ENCODE measurements at regions not wholly inside any gene's neighbourhood (a gene's known extent, or its start where the extent isn't known, plus 50 kb on each side); places are given as distances from the start of the nearest gene placed in this dataset.

DNA sequence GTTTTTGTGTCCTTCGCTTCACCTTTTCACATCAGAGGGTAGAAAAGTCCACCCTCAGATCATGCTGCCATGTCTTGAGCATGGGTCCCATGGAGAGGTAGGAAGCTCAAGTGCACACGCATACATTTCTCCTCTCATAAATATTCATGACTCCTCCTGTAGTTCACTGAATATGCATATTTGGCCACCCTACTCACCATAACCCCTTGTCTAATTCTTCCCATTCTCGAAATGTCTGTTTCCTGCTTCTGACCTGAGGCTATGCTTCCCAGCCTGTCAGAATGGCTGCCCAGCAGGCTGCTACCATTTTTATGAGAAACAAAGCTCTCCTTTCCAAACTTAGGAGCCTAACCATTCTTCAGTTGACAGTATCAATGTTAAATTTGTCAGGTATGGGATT, 86.5 kb downstream of the ADRA2C start:
- DNase-seq (ENCODE audit: low read depth in 2 of 2), result no peak

DNA sequence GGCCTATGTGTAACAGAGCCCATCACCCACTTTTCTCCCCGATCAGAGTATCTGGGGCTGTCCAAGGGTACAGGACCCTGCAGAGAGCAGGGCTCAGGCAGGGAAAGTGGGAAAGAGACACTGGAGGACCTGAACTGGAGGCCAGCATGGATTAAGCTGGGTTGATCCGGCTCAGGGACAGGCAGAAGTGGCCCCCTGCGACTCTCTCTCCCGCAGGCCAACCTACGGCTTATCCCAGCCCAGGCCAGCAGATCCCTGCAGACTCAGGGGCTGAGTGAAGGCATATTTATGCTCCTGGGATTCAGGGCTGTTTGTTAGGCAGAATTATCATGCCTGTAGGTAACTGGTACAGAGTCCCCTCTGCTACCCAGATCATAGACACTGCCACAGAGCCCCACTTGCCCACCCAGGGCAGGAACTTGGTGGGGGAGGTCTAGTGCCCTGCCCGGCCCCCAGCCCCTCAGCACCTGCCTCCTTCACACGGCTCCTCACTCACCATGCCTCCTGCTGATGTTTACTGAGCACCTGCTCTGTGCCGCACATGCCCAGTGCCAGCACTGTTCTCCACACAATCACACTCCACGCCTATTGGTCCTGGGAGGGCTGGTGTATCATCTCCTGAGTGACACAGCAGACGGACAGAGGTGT, 87.3 kb downstream of the ADRA2C start:
- no peak for DNase-seq (ENCODE audit: low read depth in 2 of 2)

DNA sequence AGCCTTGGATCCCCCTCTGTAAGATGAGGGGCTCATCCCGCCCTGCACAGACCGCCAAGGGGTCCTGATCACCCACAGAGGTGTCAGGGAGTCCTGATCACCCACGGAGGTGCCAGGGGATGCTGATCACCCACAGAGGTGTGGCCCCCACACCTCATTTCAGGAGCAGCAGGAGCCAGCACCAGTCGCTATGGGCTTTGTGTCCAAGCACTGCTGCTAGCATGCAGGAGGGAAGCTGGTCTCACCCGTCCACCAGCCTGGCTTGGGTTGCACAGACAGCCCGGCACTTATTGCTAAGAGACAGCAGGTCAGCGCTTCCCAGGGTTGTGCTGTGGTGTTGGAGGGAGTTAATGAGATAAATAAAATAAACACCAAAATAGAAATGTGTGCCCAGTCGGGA, 88.5 kb downstream of the ADRA2C start:
- no peak for DNase-seq (ENCODE audit: low read depth in 2 of 2)

DNA sequence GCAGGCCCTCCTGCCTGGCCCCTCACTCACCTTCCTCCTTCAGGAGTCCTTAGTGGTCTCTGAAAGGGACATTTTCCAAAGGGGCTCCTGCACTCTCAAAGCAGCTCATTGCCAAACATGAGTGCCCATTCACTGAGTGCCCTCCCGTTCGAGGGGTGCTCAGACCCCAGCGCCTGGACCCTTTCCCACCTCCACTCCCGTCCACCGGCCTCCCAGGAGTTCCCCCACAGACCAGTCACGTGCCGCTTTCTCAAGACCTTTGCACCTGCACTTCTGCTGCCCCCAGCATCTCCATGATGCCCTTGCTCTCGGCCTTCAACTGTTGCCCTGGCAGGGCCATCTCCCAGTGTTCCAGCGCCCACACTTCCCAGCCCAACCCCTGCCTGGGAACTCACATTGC, 89.5 kb downstream of the ADRA2C start:
- DNase-seq (ENCODE audit: low read depth in 2 of 2), result no peak

DNA sequence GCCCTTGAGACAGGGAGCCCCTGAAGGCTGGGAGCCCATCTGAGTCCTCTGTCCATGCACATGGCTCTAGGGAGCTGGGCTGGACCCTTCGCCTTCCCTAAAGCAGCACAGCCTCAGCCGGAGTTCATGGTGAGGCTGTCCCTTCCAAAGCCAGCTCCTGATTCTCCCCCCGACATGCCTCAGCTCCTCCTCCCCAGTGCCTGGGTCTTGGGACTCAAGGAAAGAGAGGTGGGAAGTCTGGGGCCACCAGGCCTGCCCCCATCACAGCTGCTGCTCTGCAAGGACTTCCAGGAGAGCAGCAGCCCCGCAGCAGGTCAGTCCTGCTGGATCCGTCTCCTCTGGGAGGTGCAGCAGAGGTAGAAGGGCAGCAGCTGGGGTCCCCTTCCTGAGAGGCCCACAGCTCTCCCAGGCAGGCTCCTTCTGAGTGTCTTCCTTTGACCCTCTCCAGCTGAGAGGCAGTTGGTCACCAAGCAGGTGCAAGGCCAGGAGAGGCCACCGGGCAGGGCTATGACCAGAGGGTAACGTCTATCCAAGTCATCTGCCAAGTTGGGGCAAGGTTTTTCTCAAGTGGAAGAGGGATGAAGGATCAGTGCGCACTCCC, 90.5 kb downstream of the ADRA2C start:
- no peak for DNase-seq (ENCODE audit: low read depth in 2 of 2)

DNA sequence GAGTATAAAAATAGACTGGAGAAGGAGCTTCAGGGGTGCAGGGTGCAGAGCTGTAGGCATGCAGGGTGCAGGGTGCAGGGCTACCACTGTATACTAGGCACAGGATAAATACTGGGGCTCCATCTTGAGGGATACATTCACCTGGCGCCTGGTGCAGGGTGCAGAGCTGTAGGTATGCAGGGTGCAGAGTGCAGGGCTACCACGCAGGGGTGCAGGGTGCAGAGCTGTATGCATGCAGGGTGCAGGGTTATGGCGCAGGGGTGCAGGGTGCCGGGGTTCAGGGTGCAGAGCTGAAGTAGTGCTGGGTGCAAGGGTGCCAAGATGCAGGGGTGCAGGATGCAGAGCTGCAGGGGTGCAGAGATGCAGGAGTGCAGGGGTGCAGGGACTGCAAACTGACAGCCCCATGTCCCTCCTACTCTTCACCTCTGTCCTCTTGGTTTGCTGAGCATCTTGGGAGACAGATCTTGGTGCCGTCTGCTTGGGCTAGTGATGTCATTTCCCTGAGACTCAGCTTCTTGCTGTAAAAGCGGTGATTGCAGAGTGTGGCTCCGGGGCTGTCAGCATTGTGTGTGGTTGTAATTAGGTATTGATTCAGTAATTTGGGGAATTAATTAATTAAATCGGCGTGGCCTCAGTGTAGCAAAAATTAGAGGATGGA, 91.2 kb downstream of the ADRA2C start:
- no peak for DNase-seq (ENCODE audit: low read depth in 2 of 2)

DNA sequence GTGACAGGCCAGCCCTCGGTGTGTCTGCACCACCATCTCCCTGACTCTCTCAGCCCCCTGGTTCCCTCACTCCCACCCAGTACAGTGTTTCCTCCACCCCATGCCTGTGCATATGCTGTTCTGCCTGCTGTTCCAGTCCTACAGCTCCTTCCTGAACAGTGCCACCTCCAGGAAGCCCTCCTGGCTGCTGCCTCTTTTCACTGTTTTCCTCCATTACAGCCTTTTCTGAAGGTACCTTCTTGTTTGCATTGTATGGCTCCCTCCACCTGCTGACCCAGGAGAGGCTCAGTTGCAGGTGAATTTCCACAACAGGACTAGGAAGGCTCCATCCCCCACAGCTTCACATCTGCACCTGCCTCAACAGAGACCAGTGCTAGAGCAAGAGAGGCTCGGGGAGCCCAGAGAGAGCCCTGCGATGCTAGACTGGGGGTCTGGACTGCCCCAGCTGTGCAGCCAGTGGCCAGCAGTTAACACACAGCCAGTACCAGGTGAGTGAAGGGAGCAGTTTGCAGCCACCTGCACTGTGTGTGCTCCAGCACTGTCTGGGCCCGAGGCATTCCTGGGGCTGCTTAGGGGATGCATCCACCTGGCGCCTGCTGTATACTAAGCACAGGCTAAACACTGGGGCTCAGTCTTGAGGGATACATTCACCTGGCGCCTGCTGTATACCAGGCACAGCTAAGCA, 92.0 kb downstream of the ADRA2C start:
- DNase-seq (ENCODE audit: low read depth in 2 of 2), result no peak

DNA sequence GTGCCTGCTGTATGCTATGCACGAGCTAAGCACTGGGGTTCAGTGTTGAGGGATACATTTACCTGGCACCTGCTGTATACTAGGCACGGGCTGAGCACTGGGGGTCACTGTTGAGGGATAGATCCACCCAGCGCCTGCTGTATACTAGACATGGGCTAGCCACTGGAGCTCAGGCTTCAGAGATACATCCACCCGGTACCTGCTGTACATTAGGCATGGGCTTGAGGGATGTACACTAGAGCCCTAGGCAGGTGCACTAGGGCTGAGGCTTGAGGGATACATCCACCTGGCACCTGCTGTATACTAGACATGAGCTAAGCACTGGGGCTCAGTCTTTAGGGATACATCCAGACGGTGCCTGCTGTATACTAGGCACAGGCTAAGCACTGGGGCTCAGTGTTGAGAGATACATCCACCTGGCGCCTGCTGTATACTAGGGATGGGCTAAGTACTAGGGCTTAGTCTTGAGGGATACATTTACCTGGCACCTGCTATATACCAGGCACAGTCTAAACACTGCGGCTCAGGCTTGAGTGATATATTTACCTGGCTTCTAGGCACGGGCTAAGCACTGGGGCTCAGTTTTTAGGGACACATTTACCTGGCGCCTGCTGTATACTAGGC, 92.7 kb downstream of the ADRA2C start:
- no peak for DNase-seq (ENCODE audit: low read depth in 2 of 2)

DNA sequence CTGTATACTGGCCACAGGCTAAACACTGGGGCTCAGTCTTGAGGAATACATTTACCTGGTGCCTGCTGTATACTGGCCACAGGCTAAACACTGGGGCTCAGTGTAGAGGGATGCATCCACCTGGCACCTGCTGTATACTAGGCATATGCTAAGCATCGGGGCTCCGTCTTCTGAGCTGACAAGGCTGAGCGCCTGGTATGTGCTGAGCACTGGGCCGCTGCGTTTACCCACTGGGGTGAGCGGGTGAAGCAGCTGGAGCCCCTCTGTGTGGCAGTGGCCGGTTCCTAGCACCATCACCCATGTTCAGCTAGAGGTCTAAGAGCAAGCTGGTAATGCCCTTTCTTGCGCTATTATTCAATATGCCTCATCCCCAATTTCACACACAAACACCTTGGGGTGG, 93.4 kb downstream of the ADRA2C start:
- no peak for DNase-seq (ENCODE audit: low read depth in 2 of 2)

DNA sequence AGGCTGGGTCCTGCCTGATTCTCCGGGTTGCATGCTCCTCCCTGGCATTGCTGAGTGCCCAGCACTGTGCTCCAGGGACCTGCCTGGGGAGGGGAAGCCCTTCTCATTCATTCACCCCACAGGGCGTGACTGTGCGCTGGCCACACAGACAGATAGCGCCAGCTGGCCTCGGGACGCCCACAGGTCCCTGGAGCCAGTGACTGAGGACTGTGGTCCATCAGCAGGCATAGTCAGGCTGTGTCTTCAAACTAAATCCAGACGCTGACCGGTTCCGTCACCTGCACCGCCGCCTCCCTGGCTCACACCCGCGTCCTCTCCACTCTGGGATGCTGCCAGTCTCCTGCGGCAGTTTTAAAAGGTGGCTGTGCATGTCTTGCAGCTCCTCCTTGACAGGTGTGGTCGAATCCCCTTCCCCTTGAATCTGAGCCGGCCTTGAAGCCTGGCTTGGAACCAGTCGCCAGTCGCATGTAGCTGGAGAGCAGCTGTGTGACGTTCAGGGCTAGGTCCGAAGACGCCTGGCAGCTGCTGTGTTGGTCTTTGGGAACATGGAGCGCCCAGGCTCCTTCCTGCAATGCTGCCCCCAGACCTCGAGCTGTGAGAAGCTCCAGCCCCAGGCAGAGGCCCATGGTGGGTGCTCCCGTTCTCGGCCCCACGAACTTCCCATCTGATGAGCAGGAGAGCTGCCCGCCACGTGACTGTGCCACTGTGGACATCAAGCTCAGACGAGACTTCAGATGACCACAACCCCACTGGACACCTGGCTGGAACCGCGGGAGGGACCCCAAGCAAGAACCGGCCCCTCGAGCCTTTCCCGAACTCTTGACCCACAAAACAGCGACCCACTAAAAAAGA, 94.1 kb downstream of the ADRA2C start:
- DNase-seq (ENCODE audit: low read depth in 2 of 2), result no peak

DNA sequence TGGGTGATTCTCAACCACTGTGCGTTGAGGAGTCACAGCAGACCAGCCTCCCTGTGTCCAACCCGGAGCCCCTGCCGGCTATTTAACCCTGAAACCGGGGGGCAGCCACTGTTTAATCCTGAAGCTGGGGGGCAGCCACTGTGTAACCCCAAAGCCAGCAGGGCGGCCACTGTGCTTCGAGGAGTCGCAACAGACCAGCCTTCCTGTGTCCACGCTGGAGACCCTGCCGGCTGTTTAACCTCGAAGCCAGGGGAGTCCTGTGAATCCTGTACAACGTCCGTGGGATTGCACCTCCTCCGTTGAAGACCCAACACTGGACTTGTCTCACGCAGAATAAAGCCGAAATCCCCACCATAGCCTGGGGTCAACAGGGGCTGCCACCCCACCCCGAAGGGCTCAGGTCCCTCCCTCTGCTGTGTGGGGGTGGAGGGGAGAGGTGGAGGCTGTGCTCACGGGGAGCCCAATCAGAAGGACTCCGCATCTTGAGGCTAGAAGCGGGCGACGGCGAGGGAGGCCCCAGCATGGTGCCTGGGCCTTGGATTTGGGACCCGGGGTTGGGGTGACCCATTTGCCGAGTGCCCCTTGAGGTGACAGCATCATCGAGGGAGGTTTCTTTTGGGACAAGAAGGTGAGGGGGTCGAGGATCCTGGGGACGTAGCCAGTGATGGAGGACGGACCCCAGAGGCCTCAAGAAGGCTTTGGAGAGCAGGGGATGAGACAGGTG, 94.9 kb downstream of the ADRA2C start:
- no peak for DNase-seq (ENCODE audit: low read depth in 2 of 2)

DNA sequence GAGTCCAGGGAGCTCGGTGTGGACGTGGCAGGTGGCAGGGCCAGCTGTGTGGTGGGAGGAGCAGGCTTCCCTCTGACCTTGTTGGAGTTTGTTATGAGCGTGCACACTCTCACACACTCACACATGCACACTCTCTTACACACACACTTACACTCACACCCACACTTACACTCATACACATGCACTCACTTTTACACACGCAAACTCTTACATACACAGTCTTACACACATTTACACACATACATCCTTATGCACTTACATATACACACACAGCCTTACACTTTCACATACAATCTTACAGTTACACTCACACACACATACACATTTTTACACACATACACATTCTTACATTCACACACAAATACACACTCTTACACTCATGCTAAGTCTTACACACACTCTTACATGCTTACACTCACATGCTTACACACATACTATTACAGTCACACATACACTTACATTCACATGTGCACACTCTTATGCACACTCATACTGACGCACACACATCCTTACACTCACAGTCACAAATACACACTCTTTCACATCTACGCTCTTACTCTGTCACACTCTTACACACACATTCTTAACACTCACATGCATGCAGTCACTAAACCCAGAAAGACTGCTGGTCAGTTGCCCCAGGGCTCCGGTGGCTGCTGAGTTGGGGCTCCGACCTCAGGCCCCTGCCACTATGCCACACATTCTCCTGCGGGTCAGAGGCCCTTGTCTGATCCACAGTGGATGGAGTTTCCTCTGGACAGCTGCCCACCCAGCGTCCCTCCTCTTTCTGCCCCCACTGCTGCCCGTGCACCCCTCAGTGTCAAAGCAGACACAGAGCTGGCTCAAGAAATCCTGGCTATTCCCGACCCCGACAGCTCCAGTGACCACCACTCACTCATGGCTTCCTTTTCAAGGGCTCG, 95.8 kb downstream of the ADRA2C start:
- DNase-seq (ENCODE audit: low read depth in 2 of 2), result no peak

DNA sequence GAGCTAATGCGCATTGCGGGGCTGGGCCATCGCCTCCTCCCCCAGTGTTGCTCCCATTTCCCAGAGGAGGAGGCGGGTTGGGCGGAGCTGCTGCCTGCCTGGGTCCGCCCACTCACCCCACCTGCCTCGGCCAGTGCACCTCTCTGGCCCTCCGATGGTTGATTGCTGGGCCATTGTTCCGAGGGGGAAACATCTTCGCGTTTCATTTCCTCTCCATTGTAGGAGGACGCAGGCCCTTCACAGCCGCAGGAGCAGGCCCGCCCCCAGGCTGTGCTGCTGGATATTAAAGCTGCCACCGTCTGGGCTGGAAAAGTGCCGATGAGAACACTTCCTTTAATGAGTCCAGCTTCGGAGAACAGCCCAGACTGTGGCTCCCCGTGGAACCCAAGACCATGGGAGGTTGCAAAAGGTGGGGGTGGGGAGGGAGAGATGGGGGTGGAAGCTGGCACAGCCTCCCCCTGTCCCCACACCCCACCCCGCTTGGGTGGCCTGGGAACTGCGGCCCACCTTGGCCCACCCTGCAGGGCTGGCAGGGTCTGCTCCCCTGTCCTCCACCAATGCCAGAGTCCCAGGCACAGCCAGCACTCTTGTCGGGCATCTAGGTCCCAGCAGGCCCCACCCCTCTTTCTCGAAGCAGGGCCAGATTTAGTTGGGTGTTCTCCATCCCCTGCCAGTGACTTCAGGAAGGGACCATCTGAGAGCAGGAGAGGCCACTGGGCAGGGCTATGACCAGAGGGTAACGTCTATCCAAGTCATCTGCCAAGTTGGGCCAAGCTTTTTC, 96.6 kb downstream of the ADRA2C start:
- DNase-seq (ENCODE audit: low read depth in 2 of 2), result no peak

DNA sequence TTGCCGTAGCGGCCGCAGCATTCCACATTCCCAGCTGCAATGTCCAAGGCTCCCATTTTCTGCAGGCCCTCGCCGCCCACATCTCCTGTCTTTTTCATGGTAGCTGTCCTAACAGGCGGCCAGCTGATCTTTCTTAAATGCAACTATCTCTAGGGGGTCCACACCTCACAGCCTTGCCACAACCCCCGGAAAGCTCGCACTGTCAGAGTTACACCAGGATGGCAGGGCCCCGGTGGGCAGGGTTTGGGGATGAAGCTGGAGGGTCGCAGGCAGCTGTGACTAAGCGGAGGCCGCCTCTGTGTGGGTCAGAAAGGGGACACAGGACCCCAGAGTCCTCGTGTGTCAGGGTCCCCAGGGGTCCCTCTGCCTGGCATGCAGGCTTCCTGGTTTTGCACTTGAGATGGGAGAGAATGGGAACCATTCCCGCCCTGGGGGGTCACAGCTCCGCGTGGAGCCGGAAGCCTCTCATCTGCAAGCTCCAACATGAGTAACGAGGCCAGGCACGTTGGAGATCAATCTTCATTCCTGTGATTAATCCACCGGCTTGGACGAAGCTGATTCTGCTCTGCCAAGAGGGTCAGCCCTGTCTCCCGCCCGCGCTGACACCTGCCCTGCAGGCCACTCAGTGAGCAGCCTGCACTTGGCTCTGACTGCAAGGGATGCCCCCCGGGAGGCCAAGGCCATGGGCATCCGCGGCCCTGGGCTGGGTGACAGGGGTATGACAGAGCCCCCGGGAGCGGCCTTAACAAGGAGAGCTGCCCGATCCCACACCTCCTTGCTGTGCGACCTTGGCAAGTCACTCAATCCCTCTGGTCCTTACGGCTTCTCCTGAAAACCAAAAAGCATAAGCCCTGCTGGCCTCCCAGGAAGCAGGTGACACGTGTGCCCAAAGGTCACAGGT, 97.9 kb downstream of the ADRA2C start:
- DNase-seq (ENCODE audit: low read depth in 2 of 2), result no peak

DNA sequence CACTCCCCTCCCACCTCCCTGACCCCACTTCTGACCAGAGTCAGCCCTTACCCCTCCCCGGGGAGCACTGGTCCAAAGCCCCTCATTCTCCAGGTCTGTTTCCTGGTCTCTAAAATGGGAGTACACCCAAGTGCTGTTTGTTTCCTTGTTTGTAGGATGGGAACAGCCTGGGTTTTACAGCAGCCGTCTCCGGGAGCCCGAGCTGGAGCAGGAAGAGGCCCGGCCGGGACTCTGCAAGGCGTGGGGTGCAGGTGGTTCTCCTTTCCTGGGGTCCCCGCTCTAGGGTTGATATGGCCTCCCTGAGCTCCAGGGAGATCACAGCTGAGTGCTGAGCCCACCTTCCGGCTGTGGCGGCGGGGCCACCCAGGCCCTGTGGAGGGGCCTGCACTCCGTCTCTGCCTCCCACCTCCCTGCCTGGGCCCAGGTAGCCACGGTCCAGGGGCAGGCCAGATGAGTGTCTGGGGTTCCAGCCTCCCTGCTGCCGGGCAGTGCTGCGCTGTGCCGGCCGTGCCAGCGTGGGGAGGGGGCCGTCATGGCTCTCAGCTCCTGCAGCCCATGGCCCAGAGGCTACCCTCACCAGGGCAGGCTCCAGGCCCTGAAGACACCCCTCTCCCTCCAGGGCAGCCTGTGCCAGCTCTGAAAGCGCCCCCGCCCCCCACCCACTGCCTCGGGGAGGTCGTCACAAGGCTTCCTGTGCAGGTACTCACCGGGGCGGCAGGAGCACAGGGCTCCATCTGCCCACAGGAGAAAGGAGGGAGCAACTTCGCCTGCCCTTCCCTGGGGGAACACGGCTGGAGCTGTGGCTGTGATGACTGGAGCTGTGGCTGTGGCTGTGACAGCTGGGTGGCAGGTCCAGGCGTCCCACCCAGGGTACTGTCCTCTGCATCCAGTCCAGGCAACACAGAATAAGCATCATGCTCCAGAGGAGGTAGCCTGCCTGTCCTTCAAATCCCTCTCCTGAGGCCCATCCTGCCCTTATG, 98.8 kb downstream of the ADRA2C start:
- DNase-seq (ENCODE audit: low read depth in 2 of 2), result no peak

DNA sequence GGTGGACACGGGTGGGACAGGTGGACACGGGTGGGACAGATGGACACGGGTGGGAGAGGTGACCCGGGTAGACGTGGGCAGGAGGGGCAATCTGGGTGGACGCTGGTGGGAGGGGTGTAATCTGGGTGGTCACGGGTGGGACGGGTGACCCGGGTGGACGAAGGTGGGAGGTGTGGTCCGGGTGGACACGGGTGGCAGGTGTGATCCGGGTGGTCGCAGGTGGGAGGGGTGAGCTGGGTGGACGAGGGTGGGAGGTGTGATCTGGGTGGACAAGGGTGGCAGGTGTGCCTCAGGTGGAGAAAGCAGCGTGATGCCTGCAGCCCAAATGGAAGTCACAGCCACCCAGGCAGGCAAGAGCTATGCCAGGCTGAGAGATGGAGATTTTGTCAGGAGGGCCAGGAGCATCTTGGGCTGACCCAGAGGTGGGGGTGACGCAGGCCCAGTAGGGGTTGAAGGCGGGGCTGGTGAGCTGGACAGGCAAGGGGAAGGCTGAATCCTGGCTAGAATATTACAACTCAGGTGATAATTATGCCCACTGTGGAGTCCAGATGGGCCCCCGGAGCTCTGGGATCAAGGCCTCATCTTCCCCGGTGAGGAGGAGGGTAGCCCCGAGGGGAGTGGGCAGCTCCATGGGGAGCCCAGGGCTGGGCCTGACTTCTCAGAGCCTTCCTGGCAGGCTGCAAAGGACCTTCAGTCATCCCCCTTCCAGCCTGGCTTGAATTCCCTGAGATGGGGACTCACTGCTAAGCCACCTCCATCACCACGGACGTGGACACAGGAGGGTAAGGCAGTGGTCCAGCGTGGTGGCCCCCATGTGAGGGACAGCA, 100.0 kb downstream of the ADRA2C start:
- no peak for DNase-seq (ENCODE audit: low read depth in 2 of 2)

All from stimulated activated CD8-positive, alpha-beta memory T cell treated with anti-CD3 and anti-CD28 coated beads, Interleukin-2, amount 100 ng/mL, for 1 hour (primary cell).